Activated CD4-positive, alpha-beta T cell treated with anti-CD3 and anti-CD28 coated beads, Interleukin-2, amount 50 U/mL, for 48 hours (primary cell): ENCODE measurements at regions not wholly inside any gene's neighbourhood (a gene's known extent, or its start where the extent isn't known, plus 50 kb on each side); places are given as distances from the start of the nearest gene placed in this dataset.

ENCODE experiments used
- DNase-seq, 2 experiments: peaks; one replicate each; pipeline ENCODE4 v3.0.0-alpha.2; 2020

DNA sequence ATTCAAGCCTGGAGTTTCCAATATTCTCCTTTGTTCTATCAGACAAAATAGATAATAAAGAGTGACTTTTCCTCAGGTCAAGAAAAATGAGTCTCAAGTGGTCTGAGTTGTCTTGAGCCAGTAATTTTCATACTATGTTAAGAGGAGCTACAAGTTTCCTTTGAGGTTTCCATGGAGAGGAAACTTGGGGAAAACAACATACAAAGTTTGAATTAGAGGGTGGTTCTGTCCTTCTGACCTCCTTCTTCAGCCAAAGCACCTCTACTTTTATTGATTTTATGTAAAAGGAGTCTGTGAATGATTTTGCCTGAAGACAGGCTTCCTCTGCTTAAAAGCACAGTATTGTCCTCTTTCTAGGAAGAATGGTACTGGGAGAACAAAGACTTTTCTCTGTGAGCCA is 497.2 kb upstream of the PKN2 start:
- no peak for DNase-seq

DNA sequence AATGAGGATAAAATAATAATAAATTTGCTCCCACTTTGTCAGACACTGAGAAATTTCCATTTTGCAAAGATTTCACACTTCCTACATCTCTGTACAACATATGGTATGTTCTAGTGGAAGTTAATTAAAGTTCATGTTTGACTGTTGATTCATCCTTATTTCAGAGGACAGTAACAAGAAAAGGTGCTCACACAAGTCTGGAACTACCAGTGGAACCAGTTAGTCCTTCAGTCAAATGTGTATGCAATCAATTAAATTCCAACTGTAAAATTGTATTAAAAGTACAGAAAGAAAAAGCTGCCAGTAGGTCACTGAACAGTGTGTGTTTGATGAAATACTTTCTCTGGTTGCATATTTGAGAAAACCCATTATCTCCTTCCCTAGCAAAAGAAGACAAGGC is 496.0 kb upstream of the PKN2 start:
- no peak for DNase-seq

DNA sequence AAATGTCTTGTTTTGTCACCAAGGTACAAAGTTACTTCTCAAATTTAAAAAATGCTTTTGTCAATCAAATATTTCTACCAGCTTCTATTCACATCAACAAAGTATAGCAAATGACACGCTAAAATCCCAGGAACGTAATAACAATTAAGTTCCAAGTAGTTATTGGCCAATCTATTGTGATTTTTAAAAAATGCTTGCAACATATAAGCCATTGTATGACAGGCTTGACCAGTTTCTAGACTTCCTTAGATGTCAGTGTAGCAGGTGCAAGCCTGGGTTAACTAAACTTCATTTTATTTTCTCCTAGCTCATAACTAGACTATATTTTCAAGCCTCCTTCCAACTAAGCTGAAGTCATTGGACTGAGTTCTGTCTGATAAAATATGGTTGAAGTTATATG is 494.5 kb upstream of the PKN2 start:
- no peak for DNase-seq

DNA sequence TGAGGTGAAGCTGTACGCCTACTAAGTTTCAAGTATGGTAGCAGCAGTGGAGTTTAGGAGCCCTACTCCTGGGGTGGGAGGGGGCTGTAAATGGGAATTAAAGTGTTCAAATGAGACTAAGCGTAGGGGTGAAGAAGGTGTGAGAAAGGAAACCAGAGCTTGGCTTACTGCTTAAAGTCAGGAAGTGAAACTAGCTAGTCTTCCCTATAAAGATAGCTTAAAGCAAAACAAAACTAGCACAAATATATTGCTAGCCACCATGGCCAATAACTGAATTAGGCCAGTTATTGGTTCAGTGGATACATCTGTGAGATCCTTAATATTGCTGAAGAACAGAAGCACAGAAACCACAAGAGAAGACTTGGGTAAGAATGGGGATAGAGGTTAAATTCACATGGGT is 492.2 kb upstream of the PKN2 start:
- no peak for DNase-seq

DNA sequence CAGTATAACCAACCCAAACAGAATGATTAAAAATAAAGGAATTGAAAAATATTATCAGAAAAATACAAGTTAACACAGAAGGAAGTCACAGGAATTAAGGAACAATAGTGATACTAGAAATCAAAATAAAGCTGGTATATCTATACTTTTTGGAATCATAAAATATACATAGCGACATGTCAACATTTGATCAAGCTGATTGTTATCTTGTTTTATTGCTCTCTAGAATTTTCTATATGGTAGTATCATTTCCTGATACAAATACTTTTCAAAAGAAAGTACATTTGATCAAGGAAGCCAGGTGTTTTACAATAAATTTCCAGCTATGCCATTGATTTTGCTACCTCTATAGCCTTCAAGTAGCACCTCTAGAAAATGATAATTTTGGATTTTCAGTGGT is 489.5 kb upstream of the PKN2 start:
- DNase-seq: no peak

- DNase-seq: no peak
These were observed 483.5 kb upstream of the PKN2 start for GRCh38 chr1:88200545-88200944.

DNA sequence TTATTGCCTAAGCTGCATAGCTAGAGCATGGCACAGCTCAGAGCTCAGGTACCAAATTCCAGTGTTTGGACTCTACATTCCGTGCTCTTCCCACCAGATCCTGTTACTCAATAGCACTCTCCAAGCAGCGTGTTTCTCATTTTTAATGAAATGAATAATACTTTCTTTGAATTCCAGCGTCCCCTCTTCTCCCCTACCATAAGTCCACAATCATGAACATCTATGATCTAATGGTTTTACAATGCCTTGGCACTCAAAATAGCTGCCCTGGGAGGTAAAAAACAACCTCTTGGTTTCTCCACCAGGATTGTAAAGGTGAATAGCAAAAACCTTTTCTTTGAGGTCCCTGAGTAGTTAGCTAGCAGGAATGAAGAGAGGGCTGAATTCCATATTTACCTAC is 480.0 kb upstream of the PKN2 start:
- DNase-seq: no peak

DNA sequence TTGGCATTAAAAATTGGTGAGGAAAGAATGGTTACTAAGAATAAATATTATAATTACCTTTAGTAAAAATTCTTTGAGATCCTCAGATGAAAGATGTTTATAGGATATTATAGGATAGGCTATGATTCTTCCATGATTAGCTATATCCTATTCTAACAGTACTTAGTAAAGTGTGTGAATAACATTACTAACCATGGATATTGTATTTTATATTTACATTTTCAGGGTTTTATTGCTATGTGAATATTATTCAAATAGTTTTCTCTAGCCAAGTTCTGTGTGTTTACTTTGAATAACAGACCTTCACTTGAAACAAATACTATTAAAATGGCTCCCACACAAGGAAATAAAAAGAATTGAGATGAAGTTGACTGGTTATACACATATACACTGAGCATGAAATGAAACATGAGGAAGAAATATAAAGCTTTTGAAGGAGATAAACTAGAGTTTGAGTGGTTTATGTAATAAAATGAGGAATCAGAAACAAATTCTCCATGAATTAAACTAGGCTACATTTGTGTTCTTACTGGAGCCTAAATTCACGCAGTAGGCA is 479.4 kb upstream of the PKN2 start:
- DNase-seq: no peak

DNA sequence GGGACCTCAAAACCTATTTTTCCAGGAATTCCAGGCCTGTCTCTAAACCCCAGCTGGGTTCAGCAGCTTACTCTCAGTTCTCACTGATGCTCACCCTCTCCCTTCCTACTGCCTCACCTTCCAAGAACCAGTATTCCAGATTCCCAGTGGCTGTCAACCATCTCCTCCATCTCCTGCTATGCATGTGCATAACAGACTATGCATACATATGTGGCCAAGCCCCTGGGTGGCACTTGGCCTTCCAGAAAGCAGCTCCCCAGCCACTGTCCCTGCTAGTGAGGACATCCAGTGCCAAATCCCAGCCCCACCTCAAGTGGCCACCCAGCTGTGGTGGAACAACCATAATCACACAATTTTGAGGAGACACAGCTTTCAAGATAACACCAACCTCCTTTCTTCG is 475.7 kb upstream of the PKN2 start:
- no peak for DNase-seq

GRCh38 chr1:88210103-88210787 is 473.8 kb upstream of the PKN2 start:
- no peak for DNase-seq

- no peak for DNase-seq
These were observed 467.6 kb upstream of the PKN2 start for GRCh38 chr1:88216441-88216840.

- DNase-seq: no peak
These were observed 466.7 kb upstream of the PKN2 start for GRCh38 chr1:88217386-88217785.

- no peak for DNase-seq
These were observed 464.6 kb upstream of the PKN2 start for GRCh38 chr1:88219521-88219920.

GRCh38 chr1:88221411-88221810 is 462.7 kb upstream of the PKN2 start:
- no peak for DNase-seq

- DNase-seq: no peak
These were observed 459.2 kb upstream of the PKN2 start for GRCh38 chr1:88224906-88225305.

- no peak for DNase-seq
These were observed 456.0 kb upstream of the PKN2 start for GRCh38 chr1:88228114-88228513.

DNA sequence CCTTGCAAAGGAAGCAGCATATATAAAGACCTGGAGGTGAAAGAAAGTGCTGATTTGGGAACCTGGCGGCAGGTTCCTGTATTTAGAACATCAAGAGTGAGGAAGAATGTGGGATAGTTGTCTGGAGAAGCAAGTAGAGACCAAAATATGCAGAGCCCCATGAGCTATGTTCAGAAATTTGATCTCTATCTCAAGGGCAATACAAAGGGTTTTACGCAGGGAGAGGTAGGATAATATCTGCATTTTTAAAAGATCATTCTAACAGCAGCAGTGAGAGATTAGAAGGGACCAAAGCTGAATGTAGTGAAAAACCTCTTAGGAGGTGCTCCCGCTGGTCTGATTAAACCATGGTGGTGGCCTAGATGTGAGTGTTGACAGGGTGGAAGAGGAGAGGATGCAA is 453.9 kb upstream of the PKN2 start:
- no peak for DNase-seq

DNA sequence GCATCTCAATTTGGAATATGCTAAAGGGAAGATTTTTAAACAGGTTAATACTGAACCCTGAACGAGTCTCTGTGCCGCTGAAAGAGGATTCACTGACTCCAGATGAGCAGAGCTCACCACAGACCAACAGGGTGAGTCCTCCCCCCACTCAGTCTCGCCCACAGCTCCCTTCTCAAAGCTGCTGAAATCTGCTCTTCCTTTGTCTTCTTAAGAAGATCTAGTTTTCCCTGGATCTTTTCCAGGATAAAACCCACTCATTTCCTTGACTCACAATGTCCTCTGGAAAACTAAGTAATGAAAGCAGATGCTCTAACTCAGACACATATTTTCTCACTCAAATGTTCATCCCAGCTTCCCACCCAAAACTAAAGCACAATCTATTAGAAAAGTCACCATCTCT is 447.0 kb upstream of the PKN2 start:
- no peak for DNase-seq

GRCh38 chr1:88239205-88239604 is 444.9 kb upstream of the PKN2 start:
- DNase-seq: no peak

DNA sequence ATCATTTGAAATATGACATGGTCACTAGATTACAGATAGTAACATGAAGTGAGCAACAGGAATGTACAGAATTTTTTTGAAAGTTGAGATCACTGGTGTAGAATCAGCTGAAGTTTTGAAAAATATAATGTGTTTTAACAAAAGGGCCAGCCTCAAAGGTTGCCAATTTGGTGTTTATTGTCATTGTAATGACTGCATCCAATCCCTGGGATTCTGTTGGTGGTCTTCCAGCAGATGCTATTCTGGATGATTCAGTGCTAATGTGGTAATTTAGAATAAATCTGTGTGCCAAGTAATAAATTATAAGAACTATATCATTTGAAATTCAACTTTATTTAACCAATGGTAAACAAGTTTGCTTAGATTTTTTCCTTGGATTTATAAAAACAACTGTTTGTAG is 436.4 kb upstream of the PKN2 start:
- DNase-seq: no peak

GRCh38 chr1:88250915-88251314 is 433.2 kb upstream of the PKN2 start:
- no peak for DNase-seq

GRCh38 chr1:88252745-88253144 is 431.3 kb upstream of the PKN2 start:
- no peak for DNase-seq

DNA sequence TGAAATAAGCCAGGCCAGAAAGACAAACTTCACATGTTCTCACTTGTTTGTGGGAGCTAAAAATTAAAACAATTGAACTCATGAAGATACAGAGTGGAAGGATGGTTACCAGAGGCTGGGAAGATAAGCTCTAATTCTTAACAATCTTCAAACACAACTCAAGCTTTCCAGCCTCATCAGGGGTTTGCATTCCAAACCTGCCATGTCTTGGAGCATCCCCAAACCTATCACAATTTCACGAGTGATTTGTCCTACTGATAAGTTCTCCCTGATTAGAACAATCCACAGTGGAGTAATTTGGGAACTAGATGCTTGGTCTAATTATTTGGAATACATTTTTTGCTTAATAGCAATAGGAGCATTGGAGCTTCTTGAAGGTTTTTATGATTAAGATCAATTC is 418.5 kb upstream of the PKN2 start:
- no peak for DNase-seq

GRCh38 chr1:88266051-88266450 is 418.0 kb upstream of the PKN2 start:
- DNase-seq: no peak

- DNase-seq: no peak
These were observed 411.9 kb upstream of the PKN2 start for GRCh38 chr1:88272216-88272615.
